ENCODE measurements at regions not wholly inside any gene's neighbourhood (a gene's known extent, or its start where the extent isn't known, plus 50 kb on each side); places are given as distances from the start of the nearest gene placed in this dataset.
A peak's percentile ranks its signal among the peaks of the same experiment; 100 is the strongest.
"Not testable (repeated sequence)": the region's sequence is repeated elsewhere in the genome, so short reads cannot be mapped to it uniquely, and the experiment has no call there.

DNA sequence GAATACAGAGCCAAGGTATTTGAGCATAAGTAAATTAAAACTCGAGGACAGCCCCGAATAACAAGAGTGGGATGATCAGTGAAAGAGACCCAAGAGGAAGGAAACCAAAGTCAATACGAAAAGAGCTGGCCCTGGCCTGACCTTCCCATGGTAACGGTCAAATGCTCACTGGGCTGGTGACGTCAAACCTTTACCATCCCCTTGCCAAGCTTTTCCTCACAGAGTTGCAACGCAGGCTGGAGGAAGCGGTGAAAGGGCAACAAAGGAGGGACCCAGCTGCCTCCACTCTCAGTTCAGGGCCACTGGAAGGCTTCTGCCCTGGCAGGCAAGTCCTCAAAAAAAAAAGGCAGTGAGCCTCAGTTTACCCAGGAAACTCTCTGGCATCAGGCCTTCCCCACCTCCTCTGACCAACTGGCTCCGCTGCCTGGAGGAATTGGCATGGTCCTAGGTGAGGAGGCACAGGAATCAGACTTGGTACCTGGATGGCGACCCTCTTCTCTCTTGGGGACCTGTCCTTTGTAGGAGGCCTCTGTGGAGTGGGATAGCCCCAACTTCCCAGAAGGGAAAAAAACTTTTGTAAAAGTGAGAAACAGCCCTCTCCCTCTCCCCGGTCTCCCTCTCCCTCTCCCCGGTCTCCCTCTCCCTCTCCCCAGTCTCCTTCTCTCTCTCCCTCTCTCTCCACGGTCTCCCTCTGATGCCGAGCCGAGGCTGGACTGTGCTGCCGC is 212.4 kb downstream of the ANAPC1 start:
- DNase-seq (ENCODE audit: low spot score) (no peak), FAIRE-seq (no peak)

DNA sequence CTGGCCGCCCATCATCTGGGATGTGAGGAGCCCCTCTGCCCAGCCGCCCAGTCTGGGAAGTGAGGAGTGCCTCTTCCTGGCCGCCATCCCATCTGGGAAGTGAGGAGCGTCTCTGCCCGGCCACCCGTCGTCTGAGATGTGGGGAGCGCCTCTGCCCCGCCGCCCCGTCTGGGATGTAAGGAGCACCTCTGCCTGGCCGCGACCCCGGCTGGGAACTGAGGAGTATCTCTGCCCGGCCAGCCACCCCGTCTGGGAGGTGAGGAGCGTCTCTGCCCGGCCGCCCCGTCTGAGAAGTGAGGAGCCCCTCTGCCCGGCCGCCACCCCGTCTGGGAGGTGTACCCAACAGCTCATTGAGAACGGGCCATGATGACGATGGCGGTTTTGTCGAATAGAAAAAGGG is 211.4 kb downstream of the ANAPC1 start:
- not testable (repeated sequence) for DNase-seq (ENCODE audit: low spot score); FAIRE-seq

DNA sequence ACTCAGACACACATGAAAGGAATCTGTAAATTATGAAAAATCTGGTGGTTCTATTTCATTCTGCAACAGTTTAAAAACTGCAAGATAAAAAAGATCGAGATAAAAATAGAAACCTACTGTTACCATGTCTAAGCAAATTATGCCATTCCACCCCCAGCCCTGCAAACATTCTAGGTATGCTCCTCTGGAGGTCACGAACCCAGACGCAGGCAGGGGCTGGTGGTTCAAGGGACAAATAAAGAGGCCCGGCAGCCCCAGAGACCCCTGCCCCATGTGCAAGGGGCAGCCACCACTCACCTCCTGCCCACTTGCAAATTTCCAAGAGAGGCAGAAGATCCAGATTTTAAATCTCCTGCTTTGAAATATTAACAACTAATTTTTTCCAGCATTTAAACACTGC is 210.5 kb downstream of the ANAPC1 start:
- no peak for FAIRE-seq
- DNase-seq (ENCODE audit: low spot score): no peak

- DNase-seq (ENCODE audit: low spot score) (no peak), FAIRE-seq (no peak)
Observed at GRCh38 chr2:111675419-111676194, 208.4 kb downstream of the ANAPC1 start.

- FAIRE-seq: no peak
- DNase-seq (ENCODE audit: low spot score): no peak
Observed at GRCh38 chr2:111676291-111676822, 207.6 kb downstream of the ANAPC1 start.

GRCh38 chr2:111678161-111678560 is 205.8 kb downstream of the ANAPC1 start:
- DNase-seq (ENCODE audit: low spot score): no peak
- FAIRE-seq: no peak

- DNase-seq (ENCODE audit: low spot score) (no peak), FAIRE-seq (no peak)
Observed at GRCh38 chr2:111678651-111679050, 205.3 kb downstream of the ANAPC1 start.

DNA sequence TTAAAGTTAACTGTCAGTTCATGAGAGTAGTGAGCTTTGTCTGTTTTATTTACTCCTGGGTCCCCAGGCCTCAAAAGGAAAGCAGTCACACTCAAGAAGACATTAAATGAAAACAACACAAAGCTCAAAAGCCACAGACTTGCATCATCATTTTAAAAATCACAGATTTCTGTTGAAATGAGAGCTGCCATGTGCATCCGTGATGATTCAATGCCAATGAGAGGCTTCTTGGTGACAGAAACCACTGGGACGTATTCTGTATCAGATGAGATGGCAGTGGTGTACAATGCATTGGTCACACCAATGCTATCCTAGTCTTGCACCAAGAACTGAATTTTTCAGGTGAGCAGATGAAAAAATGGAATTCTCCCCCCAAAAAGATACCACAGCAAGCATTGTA is 204.8 kb downstream of the ANAPC1 start:
- FAIRE-seq: no peak
- no peak for DNase-seq (ENCODE audit: low spot score)

GRCh38 chr2:111684611-111685010 is 199.4 kb downstream of the ANAPC1 start:
- no peak for FAIRE-seq
- DNase-seq (ENCODE audit: low spot score): no peak

GRCh38 chr2:111685342-111685741 is 198.7 kb downstream of the ANAPC1 start:
- DNase-seq (ENCODE audit: low spot score) (no peak), FAIRE-seq (no peak)

- FAIRE-seq: no peak
- DNase-seq (ENCODE audit: low spot score): no peak
Observed at GRCh38 chr2:111686994-111687393, 197.0 kb downstream of the ANAPC1 start.

DNA sequence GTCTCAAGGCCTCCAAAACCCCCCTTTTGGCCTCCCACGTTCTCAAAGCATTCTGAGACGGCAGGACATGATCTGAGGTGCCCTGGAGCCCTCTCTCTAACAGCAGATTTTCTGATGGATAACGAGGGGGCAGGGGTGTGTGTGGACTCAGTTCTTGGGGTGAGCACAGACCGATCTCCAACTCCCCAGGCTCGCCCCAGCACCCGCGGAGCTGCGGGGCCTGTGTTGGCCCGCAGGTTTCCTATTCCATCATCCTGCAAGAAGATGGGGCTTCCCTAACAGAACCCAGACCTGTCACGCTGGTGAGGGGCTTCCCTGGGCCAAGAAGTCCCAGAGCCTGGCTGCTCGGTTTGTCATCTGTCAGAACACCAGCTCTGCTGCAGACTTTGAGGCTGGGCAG is 196.1 kb downstream of the ANAPC1 start:
- DNase-seq (ENCODE audit: low spot score) (no peak), FAIRE-seq (no peak)

- FAIRE-seq: no peak
- no peak for DNase-seq (ENCODE audit: low spot score)
Observed at GRCh38 chr2:111688482-111688881, 195.5 kb downstream of the ANAPC1 start.

- no peak for FAIRE-seq
- DNase-seq (ENCODE audit: low spot score): no peak
Observed at GRCh38 chr2:111689174-111689573, 194.8 kb downstream of the ANAPC1 start.

GRCh38 chr2:111689941-111690340 is 194.1 kb downstream of the ANAPC1 start:
- no peak for DNase-seq (ENCODE audit: low spot score)
- no peak for FAIRE-seq

- DNase-seq (ENCODE audit: low spot score): no peak
- FAIRE-seq: no peak
Observed at GRCh38 chr2:111691164-111691875, 192.7 kb downstream of the ANAPC1 start.

DNA sequence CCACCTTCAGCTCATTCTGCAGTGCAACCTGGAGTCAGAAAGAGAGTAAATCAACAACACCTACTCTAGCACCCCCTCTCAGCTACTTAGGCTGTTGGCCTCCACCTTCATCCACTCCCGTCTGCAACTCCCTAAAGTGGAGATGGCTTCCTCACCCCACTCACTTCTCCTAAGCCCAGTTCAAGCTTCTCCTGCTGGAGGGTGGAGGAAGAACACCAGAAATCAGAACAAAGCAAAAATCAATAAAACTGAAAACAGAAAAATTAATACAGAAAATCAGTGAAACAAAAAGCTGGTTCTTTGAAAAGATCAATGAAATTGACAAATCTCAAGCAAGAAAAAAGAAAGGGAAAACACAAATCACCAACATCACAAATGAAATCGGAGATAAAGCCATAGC is 191.7 kb downstream of the ANAPC1 start:
- DNase-seq (ENCODE audit: low spot score) (no peak), FAIRE-seq (no peak)

DNA sequence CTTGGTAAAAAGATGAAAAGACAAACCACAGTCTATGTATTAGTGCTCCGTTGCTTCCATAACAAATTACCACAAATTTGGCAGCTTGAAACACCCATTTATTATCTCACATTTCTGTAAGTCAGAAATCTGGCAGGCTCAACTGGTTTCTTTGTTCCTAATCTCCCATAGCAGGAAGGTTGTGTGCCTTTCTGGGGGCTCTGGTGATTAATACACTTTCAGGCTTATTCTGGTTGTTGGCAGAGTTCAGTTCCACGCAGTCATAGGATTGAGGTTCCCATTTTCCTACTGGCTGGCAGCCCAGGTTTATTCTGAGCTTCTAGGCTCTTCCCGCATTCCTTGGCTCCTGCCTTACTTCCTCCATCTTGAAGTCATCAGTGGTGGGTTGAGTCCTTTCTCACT is 189.3 kb downstream of the ANAPC1 start:
- no peak for FAIRE-seq
- peak; percentile 26 for DNase-seq (ENCODE audit: low spot score)

DNA sequence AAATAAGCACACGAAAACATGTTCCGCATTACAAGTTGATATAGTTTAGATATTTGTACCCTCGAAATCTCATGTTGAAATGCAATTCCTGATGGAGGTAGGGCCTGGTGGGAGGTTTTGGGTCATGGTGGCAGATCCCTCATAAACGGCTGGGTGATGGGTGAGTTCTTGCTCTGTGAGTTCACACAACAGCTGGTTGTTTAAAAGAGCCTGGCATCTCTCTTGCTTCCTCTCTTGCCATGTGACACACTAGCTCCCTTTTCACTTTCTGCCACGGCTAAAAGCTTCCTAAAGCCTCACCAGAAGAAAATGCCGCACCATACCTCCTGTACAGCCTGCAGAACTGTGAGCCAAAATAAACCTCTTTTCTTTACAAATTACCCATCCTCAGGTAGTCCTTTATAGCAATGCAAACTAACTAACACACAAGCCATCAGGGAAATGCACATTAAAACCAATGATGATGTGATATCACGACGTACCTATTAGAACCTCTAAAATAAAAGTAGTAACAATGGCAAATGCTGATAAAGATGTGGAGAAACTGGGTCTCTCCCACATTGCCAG is 188.5 kb downstream of the ANAPC1 start:
- no peak for DNase-seq (ENCODE audit: low spot score)
- no peak for FAIRE-seq

DNA sequence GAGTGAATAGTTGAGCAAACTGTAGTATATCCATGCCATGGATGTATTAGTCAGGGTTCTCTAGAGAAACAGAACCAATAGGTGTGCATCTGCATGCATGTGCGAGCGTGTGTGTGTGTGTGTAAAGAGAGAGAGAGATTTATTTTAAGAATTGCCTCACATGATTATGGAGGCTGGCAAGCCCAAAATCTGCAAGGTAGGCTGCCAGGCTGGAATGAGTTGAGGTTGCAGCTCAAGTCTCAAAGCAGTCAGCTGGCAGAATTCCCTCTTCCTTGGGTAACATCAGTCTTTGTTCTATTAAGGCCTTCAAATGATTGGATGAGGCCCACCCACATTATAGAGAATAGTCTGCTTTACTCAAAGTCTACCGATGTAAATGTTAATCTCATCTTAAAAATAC is 187.8 kb downstream of the ANAPC1 start:
- no peak for DNase-seq (ENCODE audit: low spot score)
- no peak for FAIRE-seq

- FAIRE-seq (no peak), DNase-seq (ENCODE audit: low spot score) (no peak)
Observed at GRCh38 chr2:111697560-111697959, 186.4 kb downstream of the ANAPC1 start.

GRCh38 chr2:111698089-111698488 is 185.9 kb downstream of the ANAPC1 start:
- no peak for DNase-seq (ENCODE audit: low spot score)
- no peak for FAIRE-seq
